OCI-LY1 (cell line): ENCODE measurements at regions not wholly inside any gene's neighbourhood (a gene's known extent, or its start where the extent isn't known, plus 50 kb on each side); places are given as distances from the start of the nearest gene placed in this dataset.

Source experiments
- H2AFZ ChIP-seq: fragments of 200-600 bp; sonication (generic), shearing (Covaris generic); 2 replicates; pipeline ENCODE4 v1.6.0; 2014; ENCODE audit warnings: antibody characterized with exemption, mild to moderate bottlenecking, low read length
- H3F3A ChIP-seq: fragments of 200-600 bp; sonication (generic), shearing (Covaris generic); 2 replicates; pipeline ENCODE4 v1.6.0; 2014; ENCODE audit warnings: mild to moderate bottlenecking, antibody characterized with exemption, low read length, moderate library complexity; ENCODE audit not compliant: insufficient read depth
- H3K27ac ChIP-seq: fragments of 200-600 bp; sonication (generic); 2 replicates; pipeline ENCODE4 v1.5.1; 2014; ENCODE audit warnings: low read length, mixed run types, mild to moderate bottlenecking, low read depth; ENCODE audit not compliant: poor library complexity, severe bottlenecking
- H3K27me3 ChIP-seq: fragments of 200-600 bp; sonication (generic); 2 replicates; pipeline ENCODE4 v1.6.0; 2014; ENCODE audit warnings: antibody characterized with exemption, mild to moderate bottlenecking, low read length, moderate library complexity; ENCODE audit not compliant: insufficient read depth
- H3K36me3 ChIP-seq: fragments of 200-600 bp; sonication (generic); 2 replicates; pipeline ENCODE4 v1.6.1; 2014; ENCODE audit warnings: mild to moderate bottlenecking, antibody characterized with exemption, low read length, moderate library complexity, mixed read lengths; ENCODE audit not compliant: insufficient read depth
- H3K4me1 ChIP-seq: fragments of 200-600 bp; sonication (generic); 2 replicates; pipeline ENCODE4 v1.5.1; 2014; ENCODE audit warnings: mild to moderate bottlenecking, low read length, moderate library complexity; ENCODE audit not compliant: insufficient read depth, severe bottlenecking
- H3K4me2 ChIP-seq: fragments of 200-600 bp; sonication (generic), shearing (Covaris generic); 2 replicates; pipeline ENCODE4 v1.6.1; 2014; ENCODE audit warnings: low read length
- H3K4me3 ChIP-seq: fragments of 200-600 bp; sonication (generic); 2 replicates; pipeline ENCODE4 v1.5.1; 2014; ENCODE audit warnings: low read length, low read depth, mild to moderate bottlenecking, mixed read lengths; ENCODE audit not compliant: poor library complexity, severe bottlenecking
- H3K79me2 ChIP-seq: fragments of 200-600 bp; shearing (Covaris generic); 2 replicates; pipeline ENCODE4 v1.6.1; 2016; ENCODE audit warnings: mixed run types, low read length, mixed read lengths; ENCODE audit not compliant: insufficient read depth
- H3K9ac ChIP-seq: fragments of 200-600 bp; sonication (generic), shearing (Covaris generic); 2 replicates; pipeline ENCODE4 v1.6.1; 2014; ENCODE audit warnings: mild to moderate bottlenecking, low read length, mixed read lengths
- H3K9me2 ChIP-seq: fragments of 200-600 bp; sonication (generic), shearing (Covaris generic); 2 replicates; pipeline ENCODE4 v1.6.1; 2014; ENCODE audit warnings: low read depth, mild to moderate bottlenecking, low read length, mixed read lengths
- H3K9me3 ChIP-seq: fragments of 200-600 bp; shearing (Covaris generic); 2 replicates; pipeline ENCODE4 v1.6.1; 2014; ENCODE audit warnings: low read length, mixed read lengths
- H4K20me1 ChIP-seq: fragments of 200-600 bp; sonication (generic), shearing (Covaris generic); 2 replicates; pipeline ENCODE4 v1.6.0; 2016; ENCODE audit warnings: mild to moderate bottlenecking, low read length; ENCODE audit not compliant: insufficient read depth
- CTCF ChIP-seq: fragments of 200-600 bp; sonication (generic), shearing (Covaris generic); IDR thresholded peaks from 2 replicates; pipeline ENCODE4 v1.5.1; 2017; ENCODE audit warnings: mild to moderate bottlenecking, antibody characterized with exemption, low read length, moderate library complexity, mixed read lengths
- EZH2 ChIP-seq: fragments of 200-600 bp; sonication (generic), shearing (Covaris generic); IDR thresholded peaks from 2 replicates; pipeline ENCODE4 v1.8.0; 2017; ENCODE audit warnings: borderline replicate concordance, mixed run types, mild to moderate bottlenecking, antibody characterized with exemption, low read length, moderate library complexity, mixed read lengths

- Histone ChIP-seq H3K9me2 (no peaks in the 10 kb centered on the region), H3K9ac (no peak overlapping the region), H3K4me3 (no peak overlapping the region), H3F3A (no peaks in the 10 kb centered on the region), H3K4me2 (no peak overlapping the region), H3K36me3 (no peaks in the 10 kb centered on the region), H3K4me1 (no peaks in the 10 kb centered on the region), H3K79me2 (no peaks in the 10 kb centered on the region), H3K27me3 (no peaks in the 10 kb centered on the region; the same call in 1 of the 2 replicates), H2AFZ (no peak overlapping the region), H4K20me1 (no peaks in the 10 kb centered on the region), H3K9me3 (no peaks in the 10 kb centered on the region), H3K27ac (no peak overlapping the region)
- TF ChIP-seq EZH2 (no peak), CTCF (no peak)
These were observed 188.0 kb downstream of the DLL1 start for GRCh38 chr6:170102582-170103481.

- Histone ChIP-seq H3K9me3 (no peaks in the 10 kb centered on the region), H3K79me2 (no peaks in the 10 kb centered on the region), H3K4me2 (no peak overlapping the region), H3K36me3 (no peaks in the 10 kb centered on the region), H3K9ac (no peak overlapping the region), H4K20me1 (no peaks in the 10 kb centered on the region), H3K27ac (no peak overlapping the region), H3K9me2 (no peaks in the 10 kb centered on the region), H3F3A (no peaks in the 10 kb centered on the region), H3K27me3 (no peaks in the 10 kb centered on the region; the same call in 1 of the 2 replicates), H3K4me1 (no peaks in the 10 kb centered on the region), H2AFZ (no peak overlapping the region), H3K4me3 (no peak overlapping the region)
- TF ChIP-seq EZH2: no peak
- no peak for TF ChIP-seq CTCF
These were observed 188.8 kb downstream of the DLL1 start for GRCh38 chr6:170102038-170102437.

GRCh38 chr6:170101281-170102035 is 189.4 kb downstream of the DLL1 start:
- Histone ChIP-seq H3K9me2 (no peaks in the 10 kb centered on the region), H3F3A (no peaks in the 10 kb centered on the region), H4K20me1 (no peaks in the 10 kb centered on the region), H3K4me3 (no peak overlapping the region), H3K36me3 (no peaks in the 10 kb centered on the region), H3K27ac (no peak overlapping the region), H3K9ac (no peak overlapping the region), H3K79me2 (no peaks in the 10 kb centered on the region), H3K4me1 (no peaks in the 10 kb centered on the region), H3K9me3 (no peaks in the 10 kb centered on the region), H3K4me2 (no peak overlapping the region), H2AFZ (no peak overlapping the region), H3K27me3 (no peaks in the 10 kb centered on the region; the same call in 1 of the 2 replicates)
- TF ChIP-seq EZH2 (no peak), CTCF (no peak)
